CD4-positive, CD25-positive, alpha-beta regulatory T cell (primary cell): ENCODE measurements at regions not wholly inside any gene's neighbourhood (a gene's known extent, or its start where the extent isn't known, plus 50 kb on each side); places are given as distances from the start of the nearest gene placed in this dataset.

Experiments
- ATAC-seq, 2 donors: fragments of 150-1000 bp; cut with Tn5 transposase; one replicate each; pipeline ENCODE4 v1.10.0; 2021; ENCODE audit warnings: low read depth in 2 of 2, moderate number of reproducible peaks in 2 of 2, moderate library complexity in 1 of 2
- DNase-seq, 3 donors: peaks; one replicate each; pipeline versions ENCODE4 v3.0.0 to v3.0.0-alpha.2; 2012 to 2022; ENCODE audit warnings: mixed read lengths in 1 of 3
- H3K27ac ChIP-seq: one replicate; pipeline ENCODE4 v1.7.0; 2013; ENCODE audit warnings: mild to moderate bottlenecking, low read length; ENCODE audit not compliant: insufficient read depth, poor library complexity, severe bottlenecking
- H3K27me3 ChIP-seq: one replicate; pipeline ENCODE4 v1.7.0; 2013; ENCODE audit warnings: low read length; ENCODE audit not compliant: control insufficient read depth, insufficient read depth
- H3K36me3 ChIP-seq: one replicate; pipeline ENCODE4 v1.7.0; 2013; ENCODE audit warnings: mild to moderate bottlenecking, low read length, moderate library complexity; ENCODE audit not compliant: control insufficient read depth, insufficient read depth
- H3K4me1 ChIP-seq: 2 replicates; pipeline ENCODE4 v1.7.0; 2013; ENCODE audit warnings: mild to moderate bottlenecking, low read length; ENCODE audit not compliant: insufficient read depth, control insufficient read depth, poor library complexity, severe bottlenecking
- H3K4me3 ChIP-seq: one replicate; pipeline ENCODE4 v1.7.0; 2013; ENCODE audit warnings: low read depth, mild to moderate bottlenecking, low read length, moderate library complexity
- H3K9me3 ChIP-seq, 2 experiments: 1 replicate in 1 of 2; 2 replicates in 1 of 2; pipeline ENCODE4 v1.7.0; 2013; ENCODE audit warnings: low read length in 2 of 2, mild to moderate bottlenecking in 1 of 2, moderate library complexity in 1 of 2; ENCODE audit not compliant: control insufficient read depth in 2 of 2
- H3K27ac Mint-ChIP-seq, 3 donors: one replicate each; pipeline ENCODE4 v1.8.0; 2020 to 2022; ENCODE audit warnings: mild to moderate bottlenecking in 3 of 3, mixed read lengths in 3 of 3, moderate library complexity in 2 of 3
- H3K27me3 Mint-ChIP-seq: one replicate; pipeline ENCODE4 v1.8.0; 2022; ENCODE audit warnings: mild to moderate bottlenecking, mixed read lengths
- H3K36me3 Mint-ChIP-seq: one replicate; pipeline ENCODE4 v1.8.0; 2020; ENCODE audit warnings: mixed read lengths
- H3K4me1 Mint-ChIP-seq, 4 donors: one replicate each; pipeline ENCODE4 v1.8.0; 2020 to 2022; ENCODE audit warnings: mixed read lengths in 4 of 4, mild to moderate bottlenecking in 1 of 4
- H3K4me3 Mint-ChIP-seq, 4 donors: one replicate each; pipeline ENCODE4 v1.8.0; 2020 to 2022; ENCODE audit warnings: mild to moderate bottlenecking in 4 of 4, mixed read lengths in 4 of 4, moderate library complexity in 3 of 4
- H3K9me3 Mint-ChIP-seq, 7 donors: one replicate each; pipeline ENCODE4 v1.8.0; 2020 to 2022; ENCODE audit warnings: mixed read lengths in 7 of 7, mild to moderate bottlenecking in 3 of 7, moderate library complexity in 2 of 7

DNA sequence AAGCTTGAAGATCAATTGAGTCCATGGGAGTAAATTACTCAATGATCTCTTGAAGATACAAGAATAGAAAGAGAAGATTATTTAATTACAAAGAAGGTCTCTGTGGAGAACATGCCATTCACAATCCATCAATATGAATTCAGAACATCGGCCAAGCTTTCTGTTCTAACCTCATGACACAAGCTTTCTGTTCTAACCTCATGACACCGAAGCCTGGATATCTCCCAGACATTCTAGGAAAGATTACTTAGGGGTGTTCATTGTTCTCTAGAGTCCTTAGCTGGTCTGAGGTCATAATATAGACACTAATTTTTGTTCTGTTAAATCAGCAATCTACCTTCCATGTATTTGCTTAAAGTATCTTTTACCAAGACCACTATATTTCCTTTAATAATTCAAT lies 95.5 kb downstream of the RDH14 start:
- ATAC-seq (no peak), DNase-seq (no peak)
- no peaks in the 10 kb centered on the region for H3K4me1 Mint-ChIP-seq
- H3K9me3 Mint-ChIP-seq, result peaks cover 0 to 5% (median 0%) of the 10 kb centered on the region in 7 donors
- no peak overlapping the region for H3K27ac ChIP-seq
- no peaks in the 10 kb centered on the region for H3K36me3 ChIP-seq
- H3K9me3 ChIP-seq, result no peaks in the 10 kb centered on the region
- no peak overlapping the region for H3K4me3 ChIP-seq
- H3K4me1 ChIP-seq, result no peaks in the 10 kb centered on the region
- peaks cover 5% of the 10 kb centered on the region for H3K27me3 Mint-ChIP-seq
- H3K27ac Mint-ChIP-seq, result no peak overlapping the region
- no peaks in the 10 kb centered on the region for H3K27me3 ChIP-seq
- H3K4me3 Mint-ChIP-seq, result no peak overlapping the region
- no peaks in the 10 kb centered on the region for H3K36me3 Mint-ChIP-seq

DNA sequence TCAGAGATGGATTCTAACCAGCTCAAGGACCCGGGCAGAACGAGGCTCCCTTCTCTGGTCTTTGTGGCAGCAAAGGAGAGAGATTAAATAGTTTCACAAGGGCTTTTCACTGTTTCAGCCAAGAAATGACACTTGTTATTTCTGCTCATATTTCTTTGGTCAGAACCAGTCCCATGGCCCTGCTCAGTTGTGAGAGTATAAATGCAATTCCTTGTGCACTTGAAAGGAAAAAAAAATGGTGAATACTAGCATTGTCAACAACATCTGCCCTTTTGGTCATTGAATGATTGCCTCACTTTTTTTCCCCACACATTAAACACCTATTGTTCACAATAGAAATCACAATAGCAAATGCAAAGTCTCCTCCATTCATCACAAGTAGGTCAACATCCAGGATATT lies 104.4 kb downstream of the RDH14 start:
- Histone ChIP-seq H3K27me3 (no peaks in the 10 kb centered on the region), H3K9me3 (no peaks in the 10 kb centered on the region), H3K27ac (no peak overlapping the region), H3K4me1 (no peaks in the 10 kb centered on the region), H3K4me3 (no peak overlapping the region), H3K36me3 (no peaks in the 10 kb centered on the region)
- Mint-ChIP-seq H3K36me3 (no peaks in the 10 kb centered on the region), H3K4me3 (no peak overlapping the region), H3K9me3 (peaks cover 0 to 4% (median 2%) of the 10 kb centered on the region in 7 donors), H3K27me3 (peaks cover 5% of the 10 kb centered on the region), H3K4me1 (no peaks in the 10 kb centered on the region), H3K27ac (no peak overlapping the region)
- DNase-seq (no peak), ATAC-seq (no peak)

- H3K9me3 Mint-ChIP-seq, result peaks cover 0 to 4% (median 2%) of the 10 kb centered on the region in 7 donors
- peaks cover 5% of the 10 kb centered on the region for H3K27me3 Mint-ChIP-seq
- Histone ChIP-seq H3K4me3 (no peak overlapping the region), H3K27ac (no peak overlapping the region), H3K27me3 (no peaks in the 10 kb centered on the region), H3K36me3 (no peaks in the 10 kb centered on the region), H3K9me3 (no peaks in the 10 kb centered on the region), H3K4me1 (no peaks in the 10 kb centered on the region)
- no peak overlapping the region for H3K27ac Mint-ChIP-seq
- no peak overlapping the region for H3K4me3 Mint-ChIP-seq
- H3K4me1 Mint-ChIP-seq, result no peaks in the 10 kb centered on the region
- no peak for DNase-seq
- ATAC-seq, result no peak
- no peaks in the 10 kb centered on the region for H3K36me3 Mint-ChIP-seq
Observed at GRCh38 chr2:18455236-18455862, 105.1 kb downstream of the RDH14 start.

DNA sequence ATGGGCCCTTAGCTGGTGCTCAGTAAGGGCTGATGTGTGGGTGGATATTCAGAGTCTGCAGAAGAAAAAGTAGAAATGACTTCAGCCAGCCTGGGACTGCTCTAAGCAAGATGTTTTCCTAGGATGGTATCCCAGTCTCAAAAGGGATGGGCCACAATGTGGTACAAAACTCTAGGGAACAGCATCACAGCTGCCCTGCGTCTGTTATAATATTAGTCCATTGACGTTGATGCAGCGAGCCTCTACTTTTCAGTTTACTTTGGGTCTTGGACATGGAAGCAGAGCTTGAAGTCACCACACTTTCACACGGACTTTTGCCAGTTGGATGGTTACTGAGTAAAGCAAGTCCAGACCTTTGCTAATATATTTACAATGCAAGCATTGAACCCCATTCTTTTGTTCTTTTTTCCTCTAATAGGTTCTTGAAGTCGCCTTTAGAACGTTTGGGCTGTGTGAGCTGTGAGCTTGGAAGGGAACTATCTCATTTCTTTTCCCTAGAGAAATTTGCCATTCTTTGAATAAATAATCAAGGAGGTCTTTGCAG lies 105.7 kb downstream of the RDH14 start:
- H3K4me3 Mint-ChIP-seq, result no peak overlapping the region
- no peak overlapping the region for H3K4me3 ChIP-seq
- no peaks in the 10 kb centered on the region for H3K4me1 ChIP-seq
- ATAC-seq (no peak), DNase-seq (no peak)
- H3K36me3 ChIP-seq, result no peaks in the 10 kb centered on the region
- no peaks in the 10 kb centered on the region for H3K36me3 Mint-ChIP-seq
- no peaks in the 10 kb centered on the region for H3K27me3 ChIP-seq
- no peak overlapping the region for H3K27ac ChIP-seq
- no peaks in the 10 kb centered on the region for H3K9me3 ChIP-seq
- H3K27ac Mint-ChIP-seq, result no peak overlapping the region
- H3K27me3 Mint-ChIP-seq, result peaks cover 5% of the 10 kb centered on the region
- H3K9me3 Mint-ChIP-seq, result peaks cover 0 to 3% (median 2%) of the 10 kb centered on the region in 7 donors
- H3K4me1 Mint-ChIP-seq, result no peaks in the 10 kb centered on the region

- no peak overlapping the region for H3K27ac Mint-ChIP-seq
- peaks cover 0 to 2% (median 0%) of the 10 kb centered on the region in 7 donors for H3K9me3 Mint-ChIP-seq
- Histone ChIP-seq H3K9me3 (no peaks in the 10 kb centered on the region), H3K4me1 (no peaks in the 10 kb centered on the region), H3K27me3 (no peaks in the 10 kb centered on the region), H3K4me3 (no peak overlapping the region), H3K36me3 (no peaks in the 10 kb centered on the region), H3K27ac (no peak overlapping the region)
- no peak overlapping the region for H3K4me3 Mint-ChIP-seq
- ATAC-seq (no peak), DNase-seq (no peak)
- no peaks in the 10 kb centered on the region for H3K27me3 Mint-ChIP-seq
- no peaks in the 10 kb centered on the region for H3K4me1 Mint-ChIP-seq
- no peaks in the 10 kb centered on the region for H3K36me3 Mint-ChIP-seq
Observed at GRCh38 chr2:18446715-18447114, 113.7 kb downstream of the RDH14 start.

- Mint-ChIP-seq H3K9me3 (peaks cover 0 to 2% (median 0%) of the 10 kb centered on the region in 7 donors), H3K4me1 (no peaks in the 10 kb centered on the region), H3K4me3 (no peak overlapping the region), H3K27ac (no peak overlapping the region), H3K27me3 (no peaks in the 10 kb centered on the region), H3K36me3 (no peaks in the 10 kb centered on the region)
- no peaks in the 10 kb centered on the region for H3K4me1 ChIP-seq
- H3K9me3 ChIP-seq, result no peaks in the 10 kb centered on the region
- ATAC-seq (no peak), DNase-seq (no peak)
- no peak overlapping the region for H3K27ac ChIP-seq
- H3K36me3 ChIP-seq, result no peaks in the 10 kb centered on the region
- no peak overlapping the region for H3K4me3 ChIP-seq
- no peaks in the 10 kb centered on the region for H3K27me3 ChIP-seq
Observed at GRCh38 chr2:18445433-18446320, 114.8 kb downstream of the RDH14 start.

DNA sequence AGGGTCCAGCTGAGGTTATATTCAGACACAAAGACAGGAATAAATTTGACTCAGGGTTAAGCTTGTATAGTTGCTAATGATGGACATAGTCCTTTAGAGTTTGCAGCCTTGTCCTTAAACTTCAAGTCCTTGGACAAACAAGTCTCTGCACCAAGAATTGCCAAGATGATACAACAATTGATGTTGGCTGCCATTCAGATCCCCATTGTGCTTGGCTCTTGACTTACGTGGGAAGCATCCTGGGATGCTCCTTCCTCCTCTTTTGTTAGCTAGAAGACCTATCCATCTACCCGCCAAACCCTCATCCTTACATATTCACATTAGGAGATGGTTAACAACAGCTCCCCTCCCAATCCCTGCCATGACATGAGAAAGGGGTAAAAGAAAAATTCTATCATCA lies 115.6 kb downstream of the RDH14 start:
- no peaks in the 10 kb centered on the region for H3K9me3 ChIP-seq
- no peaks in the 10 kb centered on the region for H3K4me1 ChIP-seq
- Mint-ChIP-seq H3K27ac (no peak overlapping the region), H3K36me3 (no peaks in the 10 kb centered on the region), H3K9me3 (peaks cover 0 to 2% (median 0%) of the 10 kb centered on the region in 7 donors), H3K27me3 (no peaks in the 10 kb centered on the region), H3K4me3 (no peak overlapping the region), H3K4me1 (no peaks in the 10 kb centered on the region)
- no peak overlapping the region for H3K27ac ChIP-seq
- H3K27me3 ChIP-seq, result no peaks in the 10 kb centered on the region
- no peak overlapping the region for H3K4me3 ChIP-seq
- ATAC-seq (no peak), DNase-seq (no peak)
- no peaks in the 10 kb centered on the region for H3K36me3 ChIP-seq
